ENCODE measurements at regions not wholly inside any gene's neighbourhood (a gene's known extent, or its start where the extent isn't known, plus 50 kb on each side); places are given as distances from the start of the nearest gene placed in this dataset.

DNA sequence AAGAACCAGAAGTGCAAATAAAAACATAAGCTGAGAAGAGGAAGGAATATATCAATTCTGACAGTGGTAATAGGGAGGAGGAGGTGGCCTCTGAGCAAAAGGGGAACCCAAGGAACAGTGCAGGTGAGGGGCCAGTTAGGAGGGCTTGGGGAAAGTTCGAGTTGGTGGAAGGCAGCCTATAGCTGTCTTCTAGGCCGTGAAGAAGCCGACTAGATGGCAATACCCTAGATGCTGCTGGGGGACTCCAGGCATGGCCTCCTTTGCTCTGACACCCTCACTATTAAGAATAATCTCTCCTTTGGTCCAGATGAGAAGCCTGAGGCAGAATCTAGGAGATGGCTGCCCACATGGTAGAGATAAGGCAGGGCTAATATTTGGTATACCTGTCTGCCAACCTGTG, 351.1 kb upstream of the PLXNA2 start:
- Histone ChIP-seq H3K4me2 (ENCODE audit: low read length) (no peak overlapping the region), H3K79me2 (replicated peaks; ENCODE audit: insufficient read depth, low read length) (no peaks in the 10 kb centered on the region), H3K27me3 (ENCODE audit: insufficient read depth, low read depth, low read length) (no peaks in the 10 kb centered on the region), H3K9me2 (ENCODE audit: insufficient read depth, low read length) (no peaks in the 10 kb centered on the region), H3K27ac (ENCODE audit: low read length) (no peak overlapping the region), H3K9ac (ENCODE audit: low read length) (no peak overlapping the region), H4K20me1 (ENCODE audit: insufficient read depth) (no peaks in the 10 kb centered on the region), H3F3A (ENCODE audit: insufficient read depth, low read length, poor library complexity, severe bottlenecking) (no peaks in the 10 kb centered on the region), H3K9me3 (ENCODE audit: low read length) (no peaks in the 10 kb centered on the region), H3K36me3 (ENCODE audit: insufficient read depth, low read length) (no peaks in the 10 kb centered on the region), H2AFZ (ENCODE audit: low read depth, low read length) (no peak overlapping the region), H3K4me3 (ENCODE audit: low read length) (no peak overlapping the region)
- no peak for TF ChIP-seq EZH2 (IDR thresholded peaks at IDR 0.05; ENCODE audit: borderline replicate concordance, insufficient read depth, low read length, poor library complexity, severe bottlenecking)
- no peak for TF ChIP-seq SMC3 (conservative IDR thresholded peaks at IDR 0.05; ENCODE audit: poor library complexity)
- no peak for TF ChIP-seq MXI1 (conservative IDR thresholded peaks at IDR 0.05; ENCODE audit: poor library complexity, severe bottlenecking)
- no peak for TF ChIP-seq REST (IDR thresholded peaks at IDR 0.05; ENCODE audit: borderline replicate concordance)

DNA sequence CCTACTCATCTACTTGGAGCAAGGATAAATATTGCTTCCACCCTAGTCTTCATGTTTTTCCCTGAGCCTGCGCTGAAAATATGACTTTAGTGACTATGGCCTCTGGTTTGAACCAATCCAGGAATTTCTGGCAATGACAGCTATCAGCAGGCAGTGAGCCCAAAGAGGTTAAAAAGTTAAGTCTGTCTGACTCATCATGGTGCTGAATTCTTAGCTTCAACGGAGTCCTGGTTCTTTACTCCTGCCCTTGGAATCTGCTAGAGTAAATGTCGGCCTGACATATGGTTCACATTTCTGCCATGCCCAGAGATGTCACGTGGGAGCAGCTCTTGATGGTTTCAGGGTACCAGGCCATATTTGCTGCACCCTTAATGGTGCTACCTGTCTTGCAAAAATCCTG, 351.6 kb upstream of the PLXNA2 start:
- H3K9me3 ChIP-seq (ENCODE audit: low read length) = no peaks in the 10 kb centered on the region
- no peaks in the 10 kb centered on the region for H3K79me2 ChIP-seq (replicated peaks; ENCODE audit: insufficient read depth, low read length)
- H3K9me2 ChIP-seq (ENCODE audit: insufficient read depth, low read length) = no peaks in the 10 kb centered on the region
- no peaks in the 10 kb centered on the region for H3K27me3 ChIP-seq (ENCODE audit: insufficient read depth, low read depth, low read length)
- no peak overlapping the region for H3K27ac ChIP-seq (ENCODE audit: low read length)
- H2AFZ ChIP-seq (ENCODE audit: low read depth, low read length) = no peak overlapping the region
- H3K4me3 ChIP-seq (ENCODE audit: low read length) = no peak overlapping the region
- no peaks in the 10 kb centered on the region for H3K36me3 ChIP-seq (ENCODE audit: insufficient read depth, low read length)
- H3K4me2 ChIP-seq (ENCODE audit: low read length) = no peak overlapping the region
- TF ChIP-seq MXI1 (conservative IDR thresholded peaks at IDR 0.05; ENCODE audit: poor library complexity, severe bottlenecking) (no peak), SMC3 (conservative IDR thresholded peaks at IDR 0.05; ENCODE audit: poor library complexity) (no peak), EP300 (conservative IDR thresholded peaks at IDR 0.05; ENCODE audit: poor library complexity, severe bottlenecking) (no peak), CTCF (IDR thresholded peaks at IDR 0.05; ENCODE audit: poor library complexity, severe bottlenecking) (no peak), TAF1 (IDR thresholded peaks at IDR 0.05; ENCODE audit: low read depth) (no peak), EZH2 (IDR thresholded peaks at IDR 0.05; ENCODE audit: borderline replicate concordance, insufficient read depth, low read length, poor library complexity, severe bottlenecking) (no peak)
- H4K20me1 ChIP-seq (ENCODE audit: insufficient read depth) = no peaks in the 10 kb centered on the region
- H3K9ac ChIP-seq (ENCODE audit: low read length) = no peak overlapping the region
- no peaks in the 10 kb centered on the region for H3F3A ChIP-seq (ENCODE audit: insufficient read depth, low read length, poor library complexity, severe bottlenecking)

DNA sequence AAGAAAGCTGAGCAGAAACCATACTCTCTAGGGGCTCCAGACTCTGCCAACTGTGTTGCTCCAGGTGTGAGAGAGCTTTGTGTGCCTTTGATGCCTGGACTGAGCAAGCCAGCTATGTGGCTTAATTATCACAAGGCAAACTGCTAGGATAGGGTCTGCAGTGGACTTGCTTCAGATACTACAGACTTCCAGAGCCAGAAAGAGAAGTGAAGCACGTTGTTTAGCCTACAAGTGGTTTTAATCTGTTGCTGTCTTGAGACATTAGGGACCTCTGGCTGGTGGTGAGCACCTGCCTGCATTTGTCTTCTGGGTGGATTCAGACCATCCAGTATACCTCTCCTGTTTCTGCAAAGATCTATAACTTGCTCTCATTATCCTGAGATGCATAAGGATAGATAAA, 353.4 kb upstream of the PLXNA2 start:
- H3K9me2 ChIP-seq (ENCODE audit: insufficient read depth, low read length) = no peaks in the 10 kb centered on the region
- H3K4me2 ChIP-seq (ENCODE audit: low read length) = no peak overlapping the region
- H3K9ac ChIP-seq (ENCODE audit: low read length) = no peak overlapping the region
- no peaks in the 10 kb centered on the region for H3K79me2 ChIP-seq (replicated peaks; ENCODE audit: insufficient read depth, low read length)
- H4K20me1 ChIP-seq (ENCODE audit: insufficient read depth) = no peaks in the 10 kb centered on the region
- no peak overlapping the region for H2AFZ ChIP-seq (ENCODE audit: low read depth, low read length)
- no peaks in the 10 kb centered on the region for H3K27me3 ChIP-seq (ENCODE audit: insufficient read depth, low read depth, low read length)
- no peaks in the 10 kb centered on the region for H3F3A ChIP-seq (ENCODE audit: insufficient read depth, low read length, poor library complexity, severe bottlenecking)
- H3K4me3 ChIP-seq (ENCODE audit: low read length) = no peak overlapping the region
- H3K36me3 ChIP-seq (ENCODE audit: insufficient read depth, low read length) = no peaks in the 10 kb centered on the region
- no peak overlapping the region for H3K27ac ChIP-seq (ENCODE audit: low read length)
- no peak for TF ChIP-seq EZH2 (IDR thresholded peaks at IDR 0.05; ENCODE audit: borderline replicate concordance, insufficient read depth, low read length, poor library complexity, severe bottlenecking)
- TF ChIP-seq CTCF (IDR thresholded peaks at IDR 0.05; ENCODE audit: poor library complexity, severe bottlenecking) = no peak
- no peak for TF ChIP-seq SMC3 (conservative IDR thresholded peaks at IDR 0.05; ENCODE audit: poor library complexity)
- TF ChIP-seq RAD21 (conservative IDR thresholded peaks at IDR 0.05) = no peak
- TF ChIP-seq EP300 (conservative IDR thresholded peaks at IDR 0.05; ENCODE audit: poor library complexity, severe bottlenecking) = no peak
- no peak for TF ChIP-seq REST (IDR thresholded peaks at IDR 0.05; ENCODE audit: borderline replicate concordance)
- H3K9me3 ChIP-seq (ENCODE audit: low read length) = no peaks in the 10 kb centered on the region
